PC-3 (cell line): ENCODE measurements at regions not wholly inside any gene's neighbourhood (a gene's known extent, or its start where the extent isn't known, plus 50 kb on each side); places are given as distances from the start of the nearest gene placed in this dataset.

ENCODE experiments used
- ATAC-seq: fragments of 200-7000 bp; cut with Tn5 transposase; 2 replicates; pipeline ENCODE4 v1.9.1; 2020; ENCODE audit warnings: mild to moderate bottlenecking, moderate library complexity
- BruUV-seq: library from RNA; stranded (reverse); fragments of 400-500 nt; replicated peaks from 2 replicates; lab custom pipeline; 2021; lab: Mats Ljungman, UMichigan
- CTCF ChIA-PET: fragments of 300-600 bp; sonication (Branson Sonifier 250); formaldehyde crosslinking; loops from one replicate; lab custom pipeline; 2022; ENCODE audit warnings: antibody characterized with exemption; lab: Charles Lee
- POLR2A ChIA-PET: fragments of 300-600 bp; sonication (Branson Sonifier 250); formaldehyde crosslinking; loops from one replicate; lab custom pipeline; 2022; ENCODE audit warnings: antibody characterized with exemption; ENCODE audit not compliant: unreplicated experiment; lab: Charles Lee
- DNase-seq: peaks from one replicate; pipeline ENCODE4 v3.0.0-alpha.2; 2015
- H2AFZ ChIP-seq: fragments of 300-600 bp; sonication (generic); 2 replicates; pipeline ENCODE4 v1.6.0; 2016; ENCODE audit warnings: antibody characterized with exemption, low read length
- H3F3A ChIP-seq: fragments of 300-600 bp; sonication (generic); one replicate; pipeline ENCODE4 v1.6.0; 2017; ENCODE audit warnings: antibody characterized with exemption, low read length, control low read depth, mild to moderate bottlenecking; ENCODE audit not compliant: unreplicated experiment
- H3K27ac ChIP-seq: fragments of 300-600 bp; sonication (generic); 2 replicates; pipeline ENCODE4 v1.5.1; 2016; ENCODE audit warnings: mild to moderate bottlenecking, low read length
- H3K27me3 ChIP-seq: fragments of 300-600 bp; sonication (generic); 2 replicates; pipeline ENCODE4 v1.6.1; 2016; ENCODE audit warnings: low read length, mixed read lengths
- H3K36me3 ChIP-seq: fragments of 300-600 bp; sonication (generic); 2 replicates; pipeline ENCODE4 v1.6.1; 2016; ENCODE audit warnings: low read depth, mixed run types, low read length, mixed read lengths
- H3K4me1 ChIP-seq: fragments of 300-600 bp; sonication (generic); 2 replicates; pipeline ENCODE4 v1.5.1; 2016; ENCODE audit warnings: low read length; ENCODE audit not compliant: insufficient read depth
- H3K4me2 ChIP-seq: fragments of 300-600 bp; sonication (generic); 2 replicates; pipeline ENCODE4 v1.6.0; 2016; ENCODE audit warnings: low read length
- H3K4me3 ChIP-seq: fragments of 300-600 bp; sonication (generic); 2 replicates; pipeline ENCODE4 v1.5.1; 2016; ENCODE audit warnings: mild to moderate bottlenecking, low read length, mixed read lengths
- H3K79me2 ChIP-seq: fragments of 300-600 bp; sonication (generic); 2 replicates; pipeline ENCODE4 v1.6.1; 2017; ENCODE audit warnings: low read length, mixed read lengths
- H3K9ac ChIP-seq: fragments of 300-600 bp; sonication (generic); 2 replicates; pipeline ENCODE4 v1.6.0; 2016; ENCODE audit warnings: mild to moderate bottlenecking, low read length
- H3K9me2 ChIP-seq: fragments of 300-600 bp; sonication (generic); replicated peaks from 2 replicates; pipeline ENCODE4 v1.6.1; 2016; ENCODE audit warnings: mixed run types, low read length, mixed read lengths
- H3K9me3 ChIP-seq: fragments of 300-600 bp; sonication (generic); 2 replicates; pipeline ENCODE4 v1.6.1; 2016; ENCODE audit warnings: low read length, mixed read lengths
- H4K20me1 ChIP-seq: fragments of 300-600 bp; sonication (generic); 2 replicates; pipeline ENCODE4 v1.6.1; 2016; ENCODE audit warnings: low read length, mixed read lengths
- EZH2 ChIP-seq: fragments of 300-600 bp; sonication (generic); IDR thresholded peaks from one replicate; pipeline ENCODE4 v1.6.1; 2017; ENCODE audit warnings: antibody characterized with exemption, mild to moderate bottlenecking, low read length; ENCODE audit not compliant: unreplicated experiment
- EZH2phosphoT487 ChIP-seq: fragments of 300-600 bp; sonication (generic); IDR thresholded peaks from 2 replicates; pipeline ENCODE4 v1.6.1; 2018; ENCODE audit warnings: mild to moderate bottlenecking, antibody characterized with exemption, low read length, borderline replicate concordance
- intact Hi-C: fragments of 100-400 bp; cut with micrococcal nuclease; formaldehyde crosslinking; loops from 2 replicates; pipeline ENCODE4 v1.9.0; 2023
- TF ChIP-seq, protein P1 (sequence below): fragments of 300-600 bp; sonication (generic); conservative IDR thresholded peaks from 2 replicates; pipeline ENCODE4 v1.5.1; 2017; ENCODE audit warnings: antibody characterized with exemption, low read depth, mild to moderate bottlenecking, low read length

DNA sequence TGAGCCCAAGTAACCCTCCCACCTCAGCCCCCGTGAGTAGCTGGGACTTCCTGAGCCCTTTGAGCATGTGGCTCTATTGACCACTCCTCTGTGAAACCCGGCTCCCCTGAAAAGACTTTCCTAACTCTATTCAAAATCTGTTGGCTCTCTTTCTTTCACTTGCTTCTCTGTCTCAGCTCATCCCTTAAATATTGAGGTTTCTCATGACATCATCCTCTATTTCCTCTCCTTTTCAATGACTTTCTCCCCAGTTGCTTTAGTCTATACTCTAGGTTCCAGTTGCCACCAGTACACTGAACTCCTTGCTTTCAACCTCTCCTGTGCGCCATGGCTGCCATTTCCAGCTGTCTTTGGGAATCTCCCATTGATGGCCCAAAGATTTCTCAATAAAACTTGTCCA lies 79.8 kb upstream of the STK17B start:
- intact Hi-C loops: no loop called here
- CTCF ChIA-PET: no interaction called here

DNA sequence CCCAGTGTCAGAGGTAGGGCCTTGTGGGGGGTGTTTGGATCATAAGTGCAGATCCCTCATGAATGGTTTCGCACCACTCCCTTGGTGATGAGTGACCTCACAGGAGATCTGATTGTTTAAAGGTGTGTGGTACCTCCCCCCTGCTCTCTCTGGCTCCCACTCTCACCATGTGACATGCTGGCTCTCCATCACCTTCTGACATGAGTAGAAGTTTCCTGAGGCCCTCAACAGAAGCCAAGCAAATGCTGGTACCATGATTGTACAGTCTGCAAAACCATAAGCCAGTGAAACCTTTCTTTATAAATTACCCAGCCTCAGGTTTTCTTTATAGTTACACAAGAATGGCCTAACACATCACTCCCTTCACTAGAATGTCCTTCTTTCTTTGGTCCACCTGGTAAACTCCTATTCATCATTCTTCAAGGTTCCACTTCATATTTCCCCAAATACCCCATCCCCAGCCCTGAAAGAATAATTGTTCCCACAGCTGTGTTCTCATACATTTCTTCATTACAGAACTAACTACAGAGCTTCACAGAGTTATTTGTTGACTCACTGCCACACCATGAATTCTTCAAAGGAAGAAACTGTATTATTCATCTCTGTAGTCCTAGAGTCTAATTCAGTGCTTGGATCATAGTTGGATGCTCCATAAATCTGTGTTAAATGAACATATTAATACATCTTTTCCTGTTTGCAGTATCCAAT lies 81.2 kb upstream of the STK17B start:
- no peaks in the 10 kb centered on the region for H3F3A ChIP-seq
- H2AFZ ChIP-seq: no peak overlapping the region
- no peaks in the 10 kb centered on the region for H3K27me3 ChIP-seq
- H3K27ac ChIP-seq: no peak overlapping the region
- TF ChIP-seq, protein P1, sequence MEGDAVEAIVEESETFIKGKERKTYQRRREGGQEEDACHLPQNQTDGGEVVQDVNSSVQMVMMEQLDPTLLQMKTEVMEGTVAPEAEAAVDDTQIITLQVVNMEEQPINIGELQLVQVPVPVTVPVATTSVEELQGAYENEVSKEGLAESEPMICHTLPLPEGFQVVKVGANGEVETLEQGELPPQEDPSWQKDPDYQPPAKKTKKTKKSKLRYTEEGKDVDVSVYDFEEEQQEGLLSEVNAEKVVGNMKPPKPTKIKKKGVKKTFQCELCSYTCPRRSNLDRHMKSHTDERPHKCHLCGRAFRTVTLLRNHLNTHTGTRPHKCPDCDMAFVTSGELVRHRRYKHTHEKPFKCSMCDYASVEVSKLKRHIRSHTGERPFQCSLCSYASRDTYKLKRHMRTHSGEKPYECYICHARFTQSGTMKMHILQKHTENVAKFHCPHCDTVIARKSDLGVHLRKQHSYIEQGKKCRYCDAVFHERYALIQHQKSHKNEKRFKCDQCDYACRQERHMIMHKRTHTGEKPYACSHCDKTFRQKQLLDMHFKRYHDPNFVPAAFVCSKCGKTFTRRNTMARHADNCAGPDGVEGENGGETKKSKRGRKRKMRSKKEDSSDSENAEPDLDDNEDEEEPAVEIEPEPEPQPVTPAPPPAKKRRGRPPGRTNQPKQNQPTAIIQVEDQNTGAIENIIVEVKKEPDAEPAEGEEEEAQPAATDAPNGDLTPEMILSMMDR: no peak
- TF ChIP-seq EZH2phosphoT487: no peak
- TF ChIP-seq EZH2: no peak
- H3K9me2 ChIP-seq: no peaks in the 10 kb centered on the region
- no peak overlapping the region for H3K9ac ChIP-seq
- no peaks in the 10 kb centered on the region for H3K9me3 ChIP-seq
- H3K36me3 ChIP-seq: no peaks in the 10 kb centered on the region
- ChIA-PET POLR2A (no interaction called here), CTCF (no interaction called here)
- BruUV-seq: no TSS peak
- no peak for ATAC-seq
- H4K20me1 ChIP-seq: no peaks in the 10 kb centered on the region
- peaks cover 15% of the 10 kb centered on the region for H3K4me1 ChIP-seq
- intact Hi-C loops: no loop called here
- no peaks in the 10 kb centered on the region for H3K79me2 ChIP-seq
- no peak for DNase-seq
- H3K4me2 ChIP-seq: no peak overlapping the region
- H3K4me3 ChIP-seq: no peak overlapping the region

More for the DNA sequence above, 79.8 kb upstream of the STK17B start:
- Histone ChIP-seq H3K4me3 (no peak overlapping the region), H3K4me2 (no peak overlapping the region), H3F3A (no peaks in the 10 kb centered on the region), H3K27ac (no peak overlapping the region), H3K9me2 (no peaks in the 10 kb centered on the region), H3K27me3 (no peaks in the 10 kb centered on the region), H4K20me1 (no peaks in the 10 kb centered on the region), H3K9ac (no peak overlapping the region), H3K4me1 (peaks cover 9% of the 10 kb centered on the region; the same call in 1 of the 2 replicates), H2AFZ (no peak overlapping the region), H3K9me3 (no peaks in the 10 kb centered on the region), H3K79me2 (no peaks in the 10 kb centered on the region), H3K36me3 (no peaks in the 10 kb centered on the region)
- DNase-seq (no peak), ATAC-seq (no peak)
- no TSS peak for BruUV-seq
- POLR2A ChIA-PET: no interaction called here
- TF ChIP-seq, protein P1: no peak
- TF ChIP-seq EZH2phosphoT487: no peak

DNA sequence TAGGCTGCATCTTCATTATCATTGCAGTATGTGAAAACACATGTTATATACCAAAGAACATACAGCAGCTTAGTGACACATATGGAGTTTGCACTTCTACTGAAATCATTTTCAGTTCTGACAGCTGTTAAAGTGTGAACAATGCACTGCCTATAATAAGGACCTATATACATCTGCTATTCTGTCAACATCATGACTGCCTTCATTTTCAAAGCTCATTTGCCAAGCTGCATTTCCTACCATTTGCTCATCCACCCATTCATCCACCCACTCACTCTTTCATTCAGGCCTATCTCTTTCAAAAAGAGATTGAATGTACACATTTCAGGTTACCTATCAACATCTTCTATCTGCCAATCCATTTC lies 81.7 kb upstream of the STK17B start:
- no peaks in the 10 kb centered on the region for H3K9me2 ChIP-seq
- no peak overlapping the region for H2AFZ ChIP-seq
- H3K27ac ChIP-seq: no peak overlapping the region
- no peaks in the 10 kb centered on the region for H3K36me3 ChIP-seq
- TF ChIP-seq EZH2: no peak
- TF ChIP-seq EZH2phosphoT487: no peak
- TF ChIP-seq, protein P1: no peak
- no peak for ATAC-seq
- intact Hi-C loops: no loop called here
- H3K9me3 ChIP-seq: no peaks in the 10 kb centered on the region
- POLR2A ChIA-PET: no interaction called here
- no peak overlapping the region for H3K9ac ChIP-seq
- H4K20me1 ChIP-seq: no peaks in the 10 kb centered on the region
- no peak overlapping the region for H3K4me2 ChIP-seq
- H3F3A ChIP-seq: no peaks in the 10 kb centered on the region
- H3K79me2 ChIP-seq: no peaks in the 10 kb centered on the region
- no peak for DNase-seq
- BruUV-seq: no TSS peak
- CTCF ChIA-PET: no interaction called here
- no peaks in the 10 kb centered on the region for H3K27me3 ChIP-seq
- H3K4me3 ChIP-seq: no peak overlapping the region
- H3K4me1 ChIP-seq: peaks cover 19% of the 10 kb centered on the region
